IPS-NIHi7 (cell line): ENCODE measurements at regions not wholly inside any gene's neighbourhood (a gene's known extent, or its start where the extent isn't known, plus 50 kb on each side); places are given as distances from the start of the nearest gene placed in this dataset.
A peak's percentile ranks its signal among the peaks of the same experiment; 100 is the strongest.
"Not testable (repeated sequence)": the region's sequence is repeated elsewhere in the genome, so short reads cannot be mapped to it uniquely, and the experiment has no call there.

Experiments used
- DNase-seq: peaks from one replicate; pipeline ENCODE4 v3.0.0; 2012; ENCODE audit warnings: mixed read lengths; ENCODE audit errors: extremely low spot score

GRCh38 chr11:4315292-4315691 lies 52.9 kb downstream of the OR52B4 start:
- not testable (repeated sequence) for DNase-seq

- not testable (repeated sequence) for DNase-seq
Measured at GRCh38 chr11:4277225-4277624, 91.0 kb downstream of the OR52B4 start.

GRCh38 chr11:4251085-4251484 lies 117.1 kb downstream of the OR52B4 start:
- not testable (repeated sequence) for DNase-seq

DNA sequence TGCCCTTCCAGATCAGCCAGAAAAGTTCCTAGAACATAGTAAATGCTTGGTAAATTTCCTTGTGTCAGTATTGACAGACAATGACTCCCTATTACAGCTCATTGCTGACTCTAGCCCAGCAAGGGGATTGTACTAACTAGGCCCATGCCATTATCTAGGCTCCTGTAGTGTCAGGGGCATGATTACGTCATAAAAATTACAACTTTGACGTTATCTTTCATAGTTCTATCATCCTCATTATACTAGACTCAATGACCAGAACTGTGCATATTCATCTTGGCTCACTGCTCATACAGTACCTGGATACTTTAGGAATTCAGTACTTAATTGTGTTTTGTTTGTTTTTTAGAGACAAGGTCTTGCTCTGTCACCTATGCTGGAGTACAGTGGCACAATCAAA lies 118.7 kb downstream of the OR52B4 start:
- DNase-seq, result not testable (repeated sequence)

DNA sequence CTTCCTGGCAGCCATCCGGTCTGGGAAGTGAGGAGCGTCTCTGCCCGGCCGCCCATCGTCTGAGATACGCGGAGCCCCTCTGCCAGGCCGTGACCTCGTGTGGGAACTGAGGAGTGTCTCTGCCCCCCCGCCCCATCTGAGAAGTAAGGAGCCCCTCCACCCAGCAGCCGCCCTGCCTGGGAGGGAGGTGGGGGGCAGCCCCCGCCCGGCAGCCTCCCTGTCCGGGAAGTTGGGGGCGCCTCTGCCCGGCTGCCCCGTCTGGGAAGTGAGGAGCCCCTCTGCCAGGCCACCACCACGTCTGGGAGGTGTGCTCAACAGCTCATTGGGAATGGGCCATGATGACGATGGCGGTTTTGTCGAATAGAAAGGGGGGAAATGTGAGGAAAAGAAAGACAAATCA lies 130.4 kb downstream of the OR52B4 start:
- DNase-seq, result not testable (repeated sequence)

DNA sequence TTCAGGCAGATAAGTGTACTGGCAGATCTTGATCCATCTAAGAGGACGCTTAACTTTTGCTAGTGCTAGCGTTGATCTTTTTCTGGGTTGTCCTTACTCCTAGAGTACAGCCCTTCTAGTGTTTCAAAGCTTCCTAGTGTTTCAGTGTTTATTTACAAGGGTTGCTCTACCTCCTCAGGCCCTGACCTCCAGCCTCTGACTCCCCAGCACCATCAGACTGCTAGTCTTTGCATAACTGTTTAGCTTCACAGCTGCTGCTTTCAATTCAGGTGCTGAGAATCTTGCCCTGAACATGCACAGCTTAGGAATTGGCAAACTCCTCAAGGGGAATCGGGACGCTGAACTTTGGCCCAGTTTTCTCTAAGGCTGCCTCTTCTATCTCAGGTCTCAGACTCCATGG lies 124.3 kb downstream of the RRM1 start:
- DNase-seq, result not testable (repeated sequence)

- no peak for DNase-seq
Measured at GRCh38 chr11:4213746-4214145, 119.1 kb downstream of the RRM1 start.

DNA sequence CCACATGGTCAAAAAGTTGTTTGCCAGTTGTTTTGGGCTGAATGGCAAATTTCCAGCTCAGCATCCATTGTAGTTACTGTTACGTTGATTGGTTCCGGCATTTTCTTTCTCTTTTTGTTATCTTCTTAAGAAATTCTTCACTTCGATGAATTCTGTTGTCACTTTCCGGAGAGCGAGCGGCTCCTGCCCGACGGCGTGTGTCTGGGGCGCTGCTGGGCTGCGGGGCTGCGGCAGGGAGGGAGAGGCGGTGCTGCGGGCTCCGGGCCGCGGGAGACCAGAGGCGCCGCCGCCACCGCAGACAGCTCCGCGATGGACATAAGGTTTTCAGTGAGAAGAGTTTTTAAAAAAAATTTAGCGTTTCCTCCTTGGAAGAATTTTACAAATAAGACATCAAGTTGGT lies 117.4 kb downstream of the RRM1 start:
- peak; percentile 61 for DNase-seq

GRCh38 chr11:4203603-4204360 lies 109.2 kb downstream of the RRM1 start:
- peak; percentile 71 for DNase-seq

GRCh38 chr11:4202749-4203148 lies 108.2 kb downstream of the RRM1 start:
- no peak for DNase-seq

- DNase-seq, result no peak
Measured at GRCh38 chr11:4197112-4197511, 102.5 kb downstream of the RRM1 start.

- no peak for DNase-seq
Measured at GRCh38 chr11:4195909-4196308, 101.3 kb downstream of the RRM1 start.

- no peak for DNase-seq
Measured at GRCh38 chr11:4194889-4195288, 100.3 kb downstream of the RRM1 start.

DNA sequence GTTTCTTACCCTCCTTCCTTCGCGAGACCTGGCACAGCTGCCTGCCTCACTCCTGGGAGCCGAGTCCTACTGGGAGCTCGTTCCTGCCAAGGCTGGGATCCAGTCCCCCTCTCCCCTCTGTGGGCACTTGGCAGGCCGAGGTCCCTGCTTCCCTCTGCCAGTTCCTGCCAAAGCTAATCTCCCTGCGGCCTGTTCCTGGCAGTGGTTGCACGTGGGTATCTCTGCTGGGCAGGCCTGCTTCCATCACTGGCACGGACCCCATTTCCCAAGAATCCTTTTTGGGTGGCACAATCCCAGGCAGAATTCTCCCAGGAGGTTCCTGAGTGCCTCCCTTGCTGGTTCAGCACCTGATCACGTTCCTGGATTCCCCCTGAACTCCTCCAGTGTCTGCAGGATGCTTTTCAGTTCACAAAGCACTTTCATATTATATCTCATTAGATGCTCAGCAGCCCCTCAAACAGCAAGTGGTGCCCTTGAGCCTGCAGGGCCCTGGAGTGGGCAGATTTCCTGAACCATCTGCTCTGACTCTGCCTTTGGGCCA lies 96.5 kb downstream of the RRM1 start:
- DNase-seq, result no peak

DNA sequence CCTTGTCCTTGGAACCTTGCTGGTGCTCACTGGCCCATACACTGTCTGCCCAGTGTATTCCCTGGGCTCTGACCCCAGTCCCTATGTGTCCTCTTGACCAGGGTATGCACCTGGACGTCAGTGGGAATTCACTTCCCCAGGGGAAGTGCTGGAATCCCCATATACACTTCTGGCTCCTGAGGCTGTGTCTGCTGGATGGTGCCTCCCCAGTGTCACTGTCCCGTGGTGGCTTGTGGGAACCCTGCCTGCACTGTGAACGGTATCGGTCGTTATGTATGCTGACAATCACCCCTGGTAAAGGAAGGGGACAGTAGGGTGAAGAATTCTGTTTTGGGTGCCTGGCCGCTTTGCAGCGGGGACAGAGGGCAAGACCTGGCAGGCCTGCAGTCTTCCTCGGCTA lies 95.9 kb downstream of the RRM1 start:
- DNase-seq, result no peak

- DNase-seq, result no peak
Measured at GRCh38 chr11:4190098-4190497, 95.5 kb downstream of the RRM1 start.
